Trophoblast cell (in vitro differentiated cells and primary cell): ENCODE measurements at regions not wholly inside any gene's neighbourhood (a gene's known extent, or its start where the extent isn't known, plus 50 kb on each side); places are given as distances from the start of the nearest gene placed in this dataset.
"Not testable (repeated sequence)": the region's sequence is repeated elsewhere in the genome, so short reads cannot be mapped to it uniquely, and the experiment has no call there.

Experiments used
- DNase-seq, 2 donors: peaks; one replicate each; pipeline ENCODE4 v3.0.0-alpha.2; 2016
- H2AFZ ChIP-seq: 2 replicates; pipeline ENCODE4 v1.6.1; 2013; ENCODE audit warnings: low read length, moderate library complexity, mild to moderate bottlenecking; ENCODE audit not compliant: insufficient read depth, poor library complexity
- H2AK5ac ChIP-seq: 2 replicates; pipeline ENCODE4 v1.6.1; 2013; ENCODE audit warnings: mild to moderate bottlenecking, low read length
- H2BK120ac ChIP-seq: 2 replicates; pipeline ENCODE4 v1.6.1; 2013; ENCODE audit warnings: low read length, mild to moderate bottlenecking, moderate library complexity; ENCODE audit not compliant: insufficient read depth, poor library complexity
- H2BK12ac ChIP-seq: 2 replicates; pipeline ENCODE4 v1.6.1; 2013; ENCODE audit warnings: mild to moderate bottlenecking, low read length, moderate library complexity
- H2BK5ac ChIP-seq: 2 replicates; pipeline ENCODE4 v1.6.1; 2013; ENCODE audit warnings: low read length, low read depth, moderate library complexity, mild to moderate bottlenecking; ENCODE audit not compliant: poor library complexity
- H3K14ac ChIP-seq: 2 replicates; pipeline ENCODE4 v1.6.1; 2013; ENCODE audit warnings: mild to moderate bottlenecking, low read length
- H3K18ac ChIP-seq: 2 replicates; pipeline ENCODE4 v1.6.1; 2013; ENCODE audit warnings: mild to moderate bottlenecking, low read length
- H3K23ac ChIP-seq: 2 replicates; pipeline ENCODE4 v1.6.1; 2013; ENCODE audit warnings: low read length
- H3K27ac ChIP-seq: 2 replicates; pipeline ENCODE4 v1.5.1; 2013; ENCODE audit warnings: low read depth, mild to moderate bottlenecking, inconsistent platforms, low read length, moderate library complexity
- H3K27me3 ChIP-seq: 2 replicates; pipeline ENCODE4 v1.6.1; 2013; ENCODE audit warnings: inconsistent platforms, mild to moderate bottlenecking, low read length, moderate library complexity; ENCODE audit not compliant: insufficient read depth
- H3K36me3 ChIP-seq, 2 experiments: 1 replicate in 1 of 2; 2 replicates in 1 of 2; pipeline ENCODE4 v1.6.1; 2013; ENCODE audit warnings: low read length in 2 of 2, mild to moderate bottlenecking in 2 of 2, moderate library complexity in 1 of 2; ENCODE audit not compliant: insufficient read depth in 2 of 2, control insufficient read depth in 1 of 2
- H3K4ac ChIP-seq: 2 replicates; pipeline ENCODE4 v1.6.1; 2013; ENCODE audit warnings: low read depth, mild to moderate bottlenecking, low read length, moderate library complexity
- H3K4me1 ChIP-seq, 2 experiments: 1 replicate in 1 of 2; 2 replicates in 1 of 2; pipeline ENCODE4 v1.6.1; 2013; ENCODE audit warnings: low read length in 2 of 2, mild to moderate bottlenecking in 2 of 2, moderate library complexity in 1 of 2; ENCODE audit not compliant: insufficient read depth in 2 of 2, control insufficient read depth in 1 of 2
- H3K4me2 ChIP-seq: 2 replicates; pipeline ENCODE4 v1.6.1; 2013; ENCODE audit warnings: inconsistent platforms, mild to moderate bottlenecking, low read length, moderate library complexity
- H3K4me3 ChIP-seq: 2 replicates; pipeline ENCODE4 v1.5.1; 2013; ENCODE audit warnings: mild to moderate bottlenecking, low read depth, low read length, inconsistent platforms
- H3K79me1 ChIP-seq: one replicate; pipeline ENCODE4 v1.6.1; 2013; ENCODE audit warnings: low read length
- H3K79me2 ChIP-seq: 2 replicates; pipeline ENCODE4 v1.6.1; 2013; ENCODE audit warnings: low read length, mild to moderate bottlenecking; ENCODE audit not compliant: control insufficient read depth, insufficient read depth, poor library complexity
- H3K9ac ChIP-seq: 2 replicates; pipeline ENCODE4 v1.6.1; 2013; ENCODE audit warnings: mild to moderate bottlenecking, low read length
- H3K9me3 ChIP-seq: 2 replicates; pipeline ENCODE4 v1.6.1; 2013; ENCODE audit warnings: low read depth, mild to moderate bottlenecking, control low read depth, inconsistent platforms, low read length; ENCODE audit not compliant: insufficient read depth
- H4K12ac ChIP-seq: 2 replicates; pipeline ENCODE4 v1.6.1; 2013; ENCODE audit warnings: low read depth, mild to moderate bottlenecking, low read length, moderate library complexity
- H4K8ac ChIP-seq: 2 replicates; pipeline ENCODE4 v1.6.1; 2013; ENCODE audit warnings: low read depth, mild to moderate bottlenecking, low read length, moderate library complexity
- H4K91ac ChIP-seq: one replicate; pipeline ENCODE4 v1.6.1; 2013; ENCODE audit warnings: low read depth, mild to moderate bottlenecking, low read length, moderate library complexity
- WGBS: extraction: QIAGEN DNeasy Blood & Tissue Kit; methylation state at CpG from one replicate; pipeline ENCODE4 v1.1.7; 2013; ENCODE audit warnings: missing lambda C conversion rate; ENCODE audit not compliant: insufficient read length, insufficient coverage; ENCODE audit errors: extremely low coverage; 5-methylcytosine and 5-hydroxymethylcytosine counted together

DNA sequence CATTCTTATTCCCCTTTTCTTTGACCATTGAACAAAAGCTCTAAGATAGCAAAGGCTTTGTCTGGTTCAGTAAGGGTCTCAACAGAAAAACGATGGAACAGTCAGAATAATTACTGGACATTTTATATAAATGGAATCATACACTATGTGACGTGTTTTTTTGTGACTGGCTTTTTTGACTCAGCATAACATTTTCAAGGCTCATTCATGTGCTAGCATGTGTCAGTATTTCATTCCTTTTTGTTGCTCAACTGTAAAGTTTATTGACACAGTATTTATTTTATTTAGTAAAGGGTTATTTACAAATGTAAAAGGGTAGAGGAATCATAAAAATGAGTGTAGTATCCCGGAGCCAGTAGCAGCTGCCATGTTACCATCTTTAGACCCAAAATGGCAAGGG lies 226.2 kb downstream of the CDRT15L2 start:
- H3K27ac ChIP-seq, result no peak overlapping the region
- H3K4me1 ChIP-seq, result no peaks in the 10 kb centered on the region
- H2AK5ac ChIP-seq, result no peak overlapping the region
- no peak overlapping the region for H3K4me3 ChIP-seq
- WGBS, result no CpG with 5 or more reads among the region's 3 CpGs
- H3K4ac ChIP-seq, result no peak overlapping the region
- H2BK12ac ChIP-seq, result no peak overlapping the region
- no peaks in the 10 kb centered on the region for H3K27me3 ChIP-seq
- H3K18ac ChIP-seq, result no peak overlapping the region
- H4K8ac ChIP-seq, result no peak overlapping the region
- DNase-seq, result no peak
- no peak overlapping the region for H2BK5ac ChIP-seq
- H3K4me2 ChIP-seq, result no peak overlapping the region
- no peak overlapping the region for H4K91ac ChIP-seq
- no peak overlapping the region for H2BK120ac ChIP-seq
- H3K23ac ChIP-seq, result no peak overlapping the region
- no peaks in the 10 kb centered on the region for H3K36me3 ChIP-seq
- no peak overlapping the region for H4K12ac ChIP-seq
- peaks cover 1% of the 10 kb centered on the region for H3K79me1 ChIP-seq
- no peak overlapping the region for H3K14ac ChIP-seq
- H3K9me3 ChIP-seq, result no peaks in the 10 kb centered on the region
- H3K9ac ChIP-seq, result no peak overlapping the region
- H3K79me2 ChIP-seq, result no peaks in the 10 kb centered on the region
- no peak overlapping the region for H2AFZ ChIP-seq

GRCh38 chr17:20807566-20807965 lies 228.0 kb downstream of the CDRT15L2 start:
- not testable (repeated sequence) for H2BK12ac ChIP-seq, H2AK5ac ChIP-seq, H3K4ac ChIP-seq, H3K36me3 ChIP-seq, H2BK120ac ChIP-seq, H3K23ac ChIP-seq, H3K4me2 ChIP-seq, H3K18ac ChIP-seq, H4K8ac ChIP-seq, DNase-seq, H3K27ac ChIP-seq, H4K91ac ChIP-seq, H3K27me3 ChIP-seq, H3K9me3 ChIP-seq, H3K9ac ChIP-seq, H4K12ac ChIP-seq, H3K79me1 ChIP-seq, H2AFZ ChIP-seq, H3K79me2 ChIP-seq, H3K14ac ChIP-seq, H2BK5ac ChIP-seq, H3K4me1 ChIP-seq, H3K4me3 ChIP-seq

- H4K8ac ChIP-seq, result not testable (repeated sequence)
Observed at GRCh38 chr17:20815410-20815809, 227.4 kb downstream of the USP22 start.

GRCh38 chr17:20823905-20824304 lies 218.9 kb downstream of the USP22 start:
- H2AK5ac ChIP-seq, result no peak overlapping the region
- no peak overlapping the region for H2BK120ac ChIP-seq
- no peak overlapping the region for H2BK12ac ChIP-seq
- H3K14ac ChIP-seq, result no peak overlapping the region
- no peaks in the 10 kb centered on the region for H3K27me3 ChIP-seq
- no peak overlapping the region for H3K4me2 ChIP-seq
- peaks cover 2% of the 10 kb centered on the region for H3K9me3 ChIP-seq
- peaks cover 3% of the 10 kb centered on the region in 2 experiments for H3K4me1 ChIP-seq
- DNase-seq, result peak in 1 of 2 donors; percentile 1
- no peak overlapping the region for H4K91ac ChIP-seq
- no peak overlapping the region for H2AFZ ChIP-seq
- no CpG with 5 or more reads among the region's 3 CpGs for WGBS
- H3K4ac ChIP-seq, result no peak overlapping the region
- H3K23ac ChIP-seq, result no peak overlapping the region
- H3K36me3 ChIP-seq, result no peaks in the 10 kb centered on the region
- H4K12ac ChIP-seq, result no peak overlapping the region
- no peak overlapping the region for H3K9ac ChIP-seq
- no peak overlapping the region for H3K27ac ChIP-seq
- no peak overlapping the region for H2BK5ac ChIP-seq
- no peaks in the 10 kb centered on the region for H3K79me1 ChIP-seq
- H3K79me2 ChIP-seq, result no peaks in the 10 kb centered on the region
- H3K18ac ChIP-seq, result no peak overlapping the region
- H3K4me3 ChIP-seq, result no peak overlapping the region
- no peak overlapping the region for H4K8ac ChIP-seq

More at GRCh38 chr17:20815410-20815809, 227.4 kb downstream of the USP22 start:
- not testable (repeated sequence) for H2BK120ac ChIP-seq, H3K27ac ChIP-seq, H4K91ac ChIP-seq, DNase-seq, H3K18ac ChIP-seq, H3K9me3 ChIP-seq, H3K4me1 ChIP-seq, H3K79me1 ChIP-seq, H3K4ac ChIP-seq, H3K4me3 ChIP-seq, H3K79me2 ChIP-seq, H3K9ac ChIP-seq, H2BK5ac ChIP-seq, H3K23ac ChIP-seq, H2AFZ ChIP-seq, H2AK5ac ChIP-seq, H3K27me3 ChIP-seq, H4K12ac ChIP-seq, H3K36me3 ChIP-seq, H2BK12ac ChIP-seq, H3K14ac ChIP-seq, H3K4me2 ChIP-seq
- no CpG with 5 or more reads among the region's 5 CpGs for WGBS
